Activated CD4-positive, alpha-beta T cell treated with anti-CD3 and anti-CD28 coated beads, Interleukin-2, amount 10 ng/mL, durations not matched to agents 24 days and 14 days (primary cell): ENCODE measurements at regions not wholly inside any gene's neighbourhood (a gene's known extent, or its start where the extent isn't known, plus 50 kb on each side); places are given as distances from the start of the nearest gene placed in this dataset.
"Not testable (repeated sequence)": the region's sequence is repeated elsewhere in the genome, so short reads cannot be mapped to it uniquely, and the experiment has no call there.

ENCODE experiments used
- DNase-seq: peaks from one replicate; pipeline ENCODE4 v3.0.0; 2022
- H3K27ac Mint-ChIP-seq: one replicate; pipeline ENCODE4 v1.8.0; 2022; ENCODE audit warnings: mild to moderate bottlenecking, mixed read lengths
- H3K27me3 Mint-ChIP-seq: one replicate; pipeline ENCODE4 v1.8.0; 2022; ENCODE audit warnings: mixed read lengths
- H3K36me3 Mint-ChIP-seq: one replicate; pipeline ENCODE4 v1.8.0; 2022; ENCODE audit warnings: low read depth, mild to moderate bottlenecking, mixed read lengths
- H3K4me1 Mint-ChIP-seq: one replicate; pipeline ENCODE4 v1.8.0; 2021; ENCODE audit warnings: mixed read lengths
- H3K4me3 Mint-ChIP-seq: one replicate; pipeline ENCODE4 v1.8.0; 2022; ENCODE audit warnings: mild to moderate bottlenecking, moderate library complexity, mixed read lengths
- H3K9me3 Mint-ChIP-seq: one replicate; pipeline ENCODE4 v1.8.0; 2021; ENCODE audit warnings: mixed read lengths
- intact Hi-C: fragments of 100-400 bp; cut with micrococcal nuclease; formaldehyde crosslinking; loops from one replicate; pipeline ENCODE4 v1.15.1; 2023

DNA sequence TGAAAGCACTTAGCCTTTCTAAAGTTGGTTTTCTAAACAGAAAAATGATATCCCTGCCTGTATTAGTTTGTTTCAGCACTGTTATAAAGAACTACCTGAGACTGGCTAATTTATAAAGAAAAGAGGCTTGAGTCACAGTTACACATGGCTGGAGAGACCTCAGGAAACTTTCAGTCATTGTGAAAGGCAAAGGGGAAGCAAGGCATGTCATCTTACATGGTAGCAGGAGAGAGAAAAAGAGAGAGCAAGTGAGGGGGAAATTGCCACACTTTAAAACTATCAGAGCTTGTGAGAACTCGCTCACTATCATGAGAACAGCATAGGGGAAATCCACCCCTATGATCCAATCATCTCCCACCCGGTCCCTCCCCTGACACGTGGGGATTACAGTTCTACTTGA is 64.9 kb downstream of the FAM170A start:
- H3K27me3 Mint-ChIP-seq = no peaks in the 10 kb centered on the region
- peaks cover 6% of the 10 kb centered on the region for H3K9me3 Mint-ChIP-seq
- no peaks in the 10 kb centered on the region for H3K36me3 Mint-ChIP-seq
- H3K4me3 Mint-ChIP-seq = no peak overlapping the region
- intact Hi-C loops = no loop called here
- no peak overlapping the region for H3K27ac Mint-ChIP-seq
- H3K4me1 Mint-ChIP-seq = no peaks in the 10 kb centered on the region
- no peak for DNase-seq

DNA sequence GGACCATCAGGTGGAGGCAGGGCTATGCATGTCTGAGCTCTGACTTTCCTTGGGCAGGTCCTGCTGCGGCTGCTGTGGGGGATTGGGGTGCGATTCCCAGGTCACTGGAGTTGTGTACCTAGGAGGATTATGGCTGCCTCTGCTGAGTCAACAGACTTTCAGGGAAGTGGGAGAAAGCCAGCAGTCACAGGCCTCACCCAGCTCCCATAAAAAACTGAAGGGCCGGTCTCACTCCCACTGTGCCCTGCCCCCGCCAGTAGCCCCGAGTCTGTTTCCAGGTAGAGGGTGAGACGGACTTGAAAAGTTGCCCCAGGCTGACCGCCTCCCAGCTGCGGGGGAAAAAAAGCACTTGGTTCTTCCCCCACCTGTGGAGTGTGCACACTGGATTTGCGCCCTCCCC is 76.7 kb downstream of the FAM170A start:
- no peak for DNase-seq
- no peaks in the 10 kb centered on the region for H3K27me3 Mint-ChIP-seq
- H3K4me1 Mint-ChIP-seq = no peaks in the 10 kb centered on the region
- H3K9me3 Mint-ChIP-seq = peaks cover 1% of the 10 kb centered on the region
- intact Hi-C loops = no loop called here
- no peak overlapping the region for H3K27ac Mint-ChIP-seq
- H3K36me3 Mint-ChIP-seq = no peaks in the 10 kb centered on the region
- no peak overlapping the region for H3K4me3 Mint-ChIP-seq

DNA sequence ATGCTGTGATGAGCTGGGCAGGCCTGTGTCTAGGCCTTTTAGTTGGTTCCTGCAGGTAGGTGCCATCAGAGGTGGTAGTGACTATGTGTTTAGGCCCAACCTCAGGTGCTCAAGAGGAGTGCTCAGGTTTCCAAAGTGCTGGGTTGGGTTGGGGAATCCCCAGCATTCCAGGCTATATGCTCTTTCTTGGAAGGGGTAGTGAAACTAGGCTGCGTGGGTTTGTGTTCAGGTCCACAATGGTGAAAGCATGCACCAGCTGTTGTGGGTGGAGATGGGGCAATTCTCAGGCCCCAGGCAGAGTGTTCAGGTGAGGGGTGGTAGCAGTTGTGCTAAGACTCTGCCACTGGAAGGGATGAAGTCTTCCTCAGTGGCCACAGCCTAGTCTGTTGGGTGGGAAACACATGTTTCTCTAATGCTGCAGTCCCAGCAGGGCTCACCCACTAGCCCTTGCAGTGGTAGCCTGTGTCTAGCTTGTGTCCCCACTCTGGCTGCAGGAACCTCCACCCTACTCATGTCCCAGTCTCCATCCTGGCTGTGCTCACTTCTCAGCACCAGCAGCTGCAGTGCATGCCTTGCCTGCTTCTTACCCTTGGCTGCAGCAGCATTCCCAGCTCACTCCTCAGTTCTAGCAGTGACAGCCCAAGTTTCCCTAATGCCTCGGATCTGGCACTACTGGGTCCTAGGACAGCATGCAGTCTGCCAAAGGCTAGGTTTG is 78.9 kb downstream of the FAM170A start:
- Mint-ChIP-seq H3K27ac (no peak overlapping the region), H3K4me1 (no peaks in the 10 kb centered on the region), H3K9me3 (no peaks in the 10 kb centered on the region), H3K4me3 (no peak overlapping the region), H3K27me3 (no peaks in the 10 kb centered on the region), H3K36me3 (no peaks in the 10 kb centered on the region)
- no peak for DNase-seq
- intact Hi-C loops = no loop called here

DNA sequence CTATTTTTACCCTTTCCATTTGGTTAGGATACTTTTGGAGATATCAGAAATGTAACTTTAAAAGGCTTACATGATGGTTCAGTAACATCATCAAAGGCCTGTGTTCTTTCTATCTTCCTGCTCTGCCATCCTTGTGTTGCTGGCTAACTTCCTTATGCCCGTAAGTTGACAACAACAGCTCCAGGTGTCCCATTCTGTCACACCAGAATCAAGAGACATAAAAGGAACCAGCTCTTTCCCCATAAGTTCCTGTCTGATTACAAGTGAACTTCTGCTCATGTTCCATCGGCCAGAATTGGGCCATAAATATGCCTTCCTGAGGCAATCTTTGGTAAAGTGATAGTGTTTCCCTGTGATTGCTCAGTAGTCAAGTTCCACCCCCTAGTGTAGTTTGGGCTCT is 92.4 kb downstream of the FAM170A start:
- Mint-ChIP-seq H3K27ac (no peak overlapping the region), H3K4me3 (no peak overlapping the region), H3K9me3 (peaks cover 5% of the 10 kb centered on the region), H3K4me1 (no peaks in the 10 kb centered on the region), H3K36me3 (no peaks in the 10 kb centered on the region), H3K27me3 (no peaks in the 10 kb centered on the region)
- DNase-seq = no peak
- intact Hi-C loops = no loop called here

DNA sequence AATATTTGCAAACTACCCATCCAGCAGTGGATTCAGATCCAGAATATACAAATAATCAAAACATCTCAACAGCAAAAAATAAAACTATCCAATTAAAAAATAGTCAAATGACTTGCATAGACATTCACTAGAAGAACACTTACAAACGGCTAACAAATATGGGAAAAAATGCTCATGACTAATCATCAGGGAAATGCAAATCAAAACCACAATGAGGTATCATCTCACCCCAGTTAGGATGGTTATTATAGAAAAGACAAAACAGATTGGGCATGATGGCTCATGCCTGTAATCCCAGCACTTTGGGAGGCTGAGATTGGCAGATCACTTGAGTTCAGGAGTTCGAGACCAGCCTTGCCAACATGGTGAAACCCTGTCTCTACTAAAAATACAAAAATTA is 95.9 kb downstream of the FAM170A start:
- DNase-seq, H3K9me3 Mint-ChIP-seq, H3K27ac Mint-ChIP-seq, H3K4me1 Mint-ChIP-seq, H3K36me3 Mint-ChIP-seq, H3K27me3 Mint-ChIP-seq, H3K4me3 Mint-ChIP-seq, intact Hi-C loops: not testable (repeated sequence)

DNA sequence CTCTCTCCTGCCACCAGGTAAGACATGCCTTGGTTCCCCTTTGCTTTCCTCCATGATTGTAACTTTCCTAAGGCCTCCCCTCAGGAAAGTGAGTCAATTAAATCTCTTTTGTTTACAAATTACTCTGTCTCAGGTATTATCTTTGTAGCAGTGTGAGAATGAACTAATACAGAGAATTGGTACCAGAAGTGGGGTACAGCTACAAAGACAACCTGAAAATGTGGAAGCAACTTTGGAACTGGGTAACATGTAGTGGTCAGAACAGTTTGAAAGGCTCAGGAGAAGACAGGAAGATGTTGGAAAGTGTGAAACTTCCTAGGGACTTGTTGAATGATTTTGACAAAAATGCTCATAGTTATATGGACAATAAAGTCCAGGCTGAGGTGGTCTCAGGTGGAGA is 97.2 kb downstream of the FAM170A start:
- no peak overlapping the region for H3K27ac Mint-ChIP-seq
- H3K4me3 Mint-ChIP-seq = no peak overlapping the region
- no peaks in the 10 kb centered on the region for H3K27me3 Mint-ChIP-seq
- H3K9me3 Mint-ChIP-seq = peaks cover 7% of the 10 kb centered on the region
- no peak for DNase-seq
- no peaks in the 10 kb centered on the region for H3K36me3 Mint-ChIP-seq
- intact Hi-C loops = no loop called here
- no peaks in the 10 kb centered on the region for H3K4me1 Mint-ChIP-seq

DNA sequence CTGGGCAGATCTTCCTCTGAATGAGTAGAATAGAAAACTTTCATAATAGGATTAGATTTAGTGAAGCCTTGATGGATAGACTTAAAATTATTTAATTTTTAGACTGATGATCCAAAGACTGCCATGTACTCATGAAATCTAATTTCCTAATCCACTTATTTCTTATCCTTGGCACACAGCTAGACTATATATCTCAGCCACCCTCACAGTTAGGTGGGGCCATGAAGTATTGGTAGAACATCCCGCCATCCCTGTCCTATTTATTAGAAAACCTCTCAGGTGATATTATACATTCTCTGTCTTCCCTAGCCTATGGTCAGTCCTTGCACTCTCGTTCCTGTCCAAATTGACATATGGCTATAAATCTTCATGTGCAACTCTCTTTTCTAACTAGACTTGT is 110.9 kb downstream of the FAM170A start:
- DNase-seq = no peak
- no peak overlapping the region for H3K4me3 Mint-ChIP-seq
- intact Hi-C loops = loop anchor here (5.0 kb wide), 1 partner anchor 268 kb away; no protein-coding TSS in a partner anchor
- H3K27ac Mint-ChIP-seq = no peak overlapping the region
- no peaks in the 10 kb centered on the region for H3K36me3 Mint-ChIP-seq
- H3K4me1 Mint-ChIP-seq = no peaks in the 10 kb centered on the region
- no peaks in the 10 kb centered on the region for H3K27me3 Mint-ChIP-seq
- no peaks in the 10 kb centered on the region for H3K9me3 Mint-ChIP-seq

DNA sequence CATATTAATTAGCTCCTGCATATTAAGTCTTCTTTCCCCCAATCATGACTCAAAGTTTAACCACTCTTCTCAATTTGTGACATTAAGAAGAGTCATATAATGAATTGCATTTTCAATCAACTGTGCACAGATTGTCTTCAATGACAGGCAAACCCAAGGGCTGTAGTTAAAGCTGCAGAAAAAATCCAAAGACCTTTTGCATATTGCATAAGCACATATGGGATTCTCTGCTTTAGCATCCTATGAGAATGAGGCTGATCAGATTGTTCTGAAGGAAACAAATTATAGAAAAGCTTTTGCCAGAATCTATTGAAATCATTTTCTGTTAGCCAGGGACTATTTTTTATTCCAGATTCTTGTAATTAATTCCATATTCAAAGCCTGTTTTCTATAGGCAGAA is 112.3 kb downstream of the FAM170A start:
- intact Hi-C loops = loop anchor here (5.0 kb wide), 1 partner anchor 269 kb away; no protein-coding TSS in a partner anchor
- no peaks in the 10 kb centered on the region for H3K36me3 Mint-ChIP-seq
- H3K4me1 Mint-ChIP-seq = no peaks in the 10 kb centered on the region
- no peak overlapping the region for H3K27ac Mint-ChIP-seq
- no peaks in the 10 kb centered on the region for H3K27me3 Mint-ChIP-seq
- H3K4me3 Mint-ChIP-seq = no peak overlapping the region
- DNase-seq = no peak
- H3K9me3 Mint-ChIP-seq = no peaks in the 10 kb centered on the region

DNA sequence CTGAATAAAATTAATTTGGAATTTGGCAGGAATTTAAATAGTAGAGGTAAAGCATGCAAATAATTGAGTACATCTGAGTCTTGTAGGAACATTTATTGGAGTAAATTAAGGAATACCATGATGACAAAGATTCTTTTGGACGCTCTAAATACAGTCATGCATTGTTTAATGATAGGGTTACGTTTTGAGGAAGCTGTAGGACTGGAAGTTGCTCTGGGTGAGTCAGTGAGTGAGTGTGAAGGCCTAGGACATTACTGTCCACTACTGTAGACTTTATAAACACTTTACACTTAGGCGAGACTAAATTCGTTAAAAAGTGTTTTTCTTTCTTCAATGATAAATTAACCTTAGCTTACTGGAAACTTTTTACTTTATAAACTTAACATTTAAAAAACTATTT is 113.0 kb downstream of the FAM170A start:
- Mint-ChIP-seq H3K27me3 (no peaks in the 10 kb centered on the region), H3K36me3 (no peaks in the 10 kb centered on the region), H3K27ac (no peak overlapping the region), H3K4me3 (no peak overlapping the region), H3K4me1 (no peaks in the 10 kb centered on the region), H3K9me3 (no peaks in the 10 kb centered on the region)
- intact Hi-C loops = loop anchor here (5.0 kb wide), 1 partner anchor 270 kb away; no protein-coding TSS in a partner anchor
- no peak for DNase-seq

DNA sequence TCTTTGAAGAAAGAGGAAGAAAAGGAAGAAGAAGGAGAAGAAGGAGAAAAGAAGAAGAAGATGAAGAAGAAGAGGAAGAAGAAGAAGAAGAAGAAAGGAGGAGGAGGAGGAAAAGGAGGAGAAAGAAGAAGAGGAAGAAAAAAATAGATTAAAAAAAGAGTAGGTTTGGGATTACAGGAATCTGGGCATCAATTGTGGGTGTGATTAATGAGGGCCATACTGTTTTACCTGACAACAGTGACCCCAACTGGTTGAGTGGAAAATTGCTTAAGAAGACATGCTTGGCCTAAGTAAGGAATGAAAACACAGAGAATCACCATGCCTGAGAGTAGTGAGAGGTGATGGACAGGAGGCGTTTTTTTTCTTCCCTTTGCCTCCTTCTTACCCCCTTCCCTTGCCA is 114.6 kb downstream of the FAM170A start:
- no peak overlapping the region for H3K27ac Mint-ChIP-seq
- H3K4me1 Mint-ChIP-seq = no peaks in the 10 kb centered on the region
- H3K4me3 Mint-ChIP-seq = no peak overlapping the region
- DNase-seq = peak; percentile 68
- H3K36me3 Mint-ChIP-seq = no peaks in the 10 kb centered on the region
- no peaks in the 10 kb centered on the region for H3K9me3 Mint-ChIP-seq
- no peaks in the 10 kb centered on the region for H3K27me3 Mint-ChIP-seq
- intact Hi-C loops = loop anchor here (2.0 to 5.0 kb wide), 2 partner anchors 272 to 757 kb away; no protein-coding TSS in a partner anchor

DNA sequence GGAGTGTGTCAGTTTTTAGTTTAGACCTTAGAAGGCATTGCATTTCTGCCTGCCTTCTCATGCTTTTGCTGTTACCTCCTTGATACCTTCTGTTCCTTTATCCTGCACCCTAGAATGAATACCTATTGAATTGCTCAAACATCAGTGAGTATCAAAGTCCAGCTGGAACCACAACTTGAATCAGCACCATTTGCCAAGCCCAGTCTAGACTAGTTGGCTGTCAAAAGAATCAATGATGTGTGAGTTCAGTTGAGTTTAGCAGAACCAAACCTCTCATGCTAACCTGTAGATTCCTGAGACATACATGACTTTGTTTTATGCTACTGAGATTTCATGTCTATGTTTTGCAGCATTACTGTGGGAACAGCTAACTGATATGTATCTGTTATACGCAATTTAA is 116.6 kb downstream of the FAM170A start:
- Mint-ChIP-seq H3K27me3 (no peaks in the 10 kb centered on the region), H3K27ac (no peak overlapping the region), H3K4me1 (no peaks in the 10 kb centered on the region), H3K4me3 (no peak overlapping the region), H3K36me3 (no peaks in the 10 kb centered on the region), H3K9me3 (no peaks in the 10 kb centered on the region)
- DNase-seq = no peak
- intact Hi-C loops = loop anchor here (2.0 kb wide), 1 partner anchor 759 kb away; no protein-coding TSS in a partner anchor

DNA sequence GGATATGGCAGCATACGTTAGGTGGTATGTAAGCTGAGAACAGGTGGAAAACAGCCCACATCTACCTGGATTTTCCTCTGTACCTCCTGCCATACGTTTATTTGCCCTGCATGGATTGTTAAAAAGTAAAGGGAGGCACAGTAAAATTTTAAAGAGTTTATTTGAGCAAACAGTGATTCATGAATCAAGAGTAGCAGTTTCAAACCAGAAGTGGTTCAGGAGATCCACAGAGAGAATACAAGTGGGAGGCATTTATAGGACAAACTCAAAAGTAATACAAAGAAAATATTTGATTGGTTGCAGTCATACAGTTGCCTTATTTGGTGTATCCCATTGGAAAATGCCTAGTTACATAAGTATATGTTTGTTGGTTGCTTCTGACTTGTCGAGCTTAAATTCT is 117.6 kb downstream of the FAM170A start:
- Mint-ChIP-seq H3K27me3 (no peaks in the 10 kb centered on the region), H3K27ac (no peak overlapping the region), H3K4me3 (no peak overlapping the region)

DNA sequence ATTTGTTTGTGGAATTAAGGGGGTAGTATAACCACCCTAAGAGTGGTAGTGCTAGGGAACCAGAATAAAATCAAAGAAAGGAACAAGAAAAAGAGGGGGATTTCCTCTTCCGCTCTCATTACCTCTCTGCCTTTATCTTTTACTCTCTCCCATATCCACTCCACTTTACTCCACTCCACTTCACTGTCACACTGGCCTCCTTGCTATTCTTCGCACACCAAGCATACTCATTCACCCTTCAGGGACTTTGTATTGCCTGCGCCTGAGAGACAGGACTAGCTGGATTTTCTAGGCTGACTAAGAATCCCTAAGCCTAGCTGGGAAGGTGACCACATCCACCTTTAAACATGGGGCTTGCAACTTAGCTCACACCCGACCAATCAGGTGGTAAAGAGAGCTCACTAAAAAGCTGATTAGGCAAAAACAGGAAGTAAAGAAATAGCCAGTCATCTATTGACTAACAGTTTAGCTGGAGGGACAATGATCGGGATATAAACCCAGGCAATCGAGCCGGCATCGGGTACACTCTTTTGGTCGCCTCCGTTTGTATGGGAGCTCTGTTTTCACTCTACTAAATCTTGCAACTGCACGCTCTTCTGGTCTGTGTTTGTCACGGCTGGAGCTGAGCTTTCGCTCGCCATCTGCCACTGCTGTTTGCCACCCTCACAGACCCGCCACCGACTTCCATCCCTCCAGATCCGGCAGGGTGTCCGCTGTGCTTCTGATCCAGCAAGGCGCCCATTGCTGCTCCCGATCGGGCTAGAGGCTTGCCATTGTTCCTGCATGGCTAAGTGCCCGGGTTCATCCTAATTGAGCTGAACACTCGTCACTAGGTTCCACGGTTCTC is 121.8 kb downstream of the FAM170A start:
- H3K27ac Mint-ChIP-seq = no peak overlapping the region
- no peak overlapping the region for H3K4me3 Mint-ChIP-seq
- H3K4me1 Mint-ChIP-seq = no peaks in the 10 kb centered on the region
- intact Hi-C loops = no loop called here
- no peak for DNase-seq
- no peaks in the 10 kb centered on the region for H3K36me3 Mint-ChIP-seq
- no peaks in the 10 kb centered on the region for H3K9me3 Mint-ChIP-seq
- H3K27me3 Mint-ChIP-seq = no peaks in the 10 kb centered on the region

More for the DNA sequence above, 117.6 kb downstream of the FAM170A start:
- Mint-ChIP-seq H3K4me1 (no peaks in the 10 kb centered on the region), H3K9me3 (no peaks in the 10 kb centered on the region), H3K36me3 (no peaks in the 10 kb centered on the region)
- DNase-seq = no peak
- intact Hi-C loops = no loop called here

DNA sequence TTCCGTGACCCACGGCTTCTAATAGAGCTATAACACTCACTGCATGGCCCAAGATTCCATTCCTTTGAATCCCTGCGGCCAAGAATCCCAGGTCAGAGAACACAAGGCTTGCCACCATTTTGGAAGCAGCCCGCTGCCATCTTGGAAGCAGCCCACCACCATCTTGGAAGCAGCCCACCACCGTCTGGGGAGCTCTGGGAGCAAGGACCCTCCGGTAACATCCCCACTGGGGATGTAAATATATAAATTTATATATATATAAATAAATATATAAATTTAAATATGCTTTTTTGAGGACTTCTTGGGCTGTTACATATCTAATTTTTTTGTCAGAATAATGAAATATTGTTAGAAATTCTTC is 122.4 kb downstream of the FAM170A start:
- Mint-ChIP-seq H3K27me3 (no peaks in the 10 kb centered on the region), H3K27ac (no peak overlapping the region), H3K4me1 (no peaks in the 10 kb centered on the region), H3K4me3 (no peak overlapping the region), H3K36me3 (no peaks in the 10 kb centered on the region), H3K9me3 (no peaks in the 10 kb centered on the region)
- intact Hi-C loops = no loop called here
- DNase-seq = no peak
